HG03520 (cell line): ENCODE measurements at regions not wholly inside any gene's neighbourhood (a gene's known extent, or its start where the extent isn't known, plus 50 kb on each side); places are given as distances from the start of the nearest gene placed in this dataset.

Experiments used
- ATAC-seq: cut with Tn5 transposase; IDR thresholded peaks from one replicate; pipeline ENCODE4 v1.9.1; 2021; ENCODE audit warnings: mild to moderate bottlenecking, moderate library complexity; ENCODE audit not compliant: unreplicated experiment

GRCh38 chr11:111148953-111149352, 96.6 kb upstream of the POU2AF2 start:
- ATAC-seq: no peak

GRCh38 chr11:111148121-111148520, 97.4 kb upstream of the POU2AF2 start:
- ATAC-seq: no peak

GRCh38 chr11:111137846-111138245, 107.7 kb upstream of the POU2AF2 start:
- ATAC-seq: no peak

GRCh38 chr11:111135778-111136570, 109.6 kb upstream of the POU2AF2 start:
- no peak for ATAC-seq

- ATAC-seq: no peak
Measured at GRCh38 chr11:111135101-111135500, 110.4 kb upstream of the POU2AF2 start.

- no peak for ATAC-seq
Measured at GRCh38 chr11:111128076-111128870, 117.3 kb upstream of the POU2AF2 start.

- ATAC-seq: no peak
Measured at GRCh38 chr11:111124724-111125123, 120.8 kb upstream of the POU2AF2 start.

GRCh38 chr11:111123463-111124398, 121.8 kb upstream of the POU2AF2 start:
- ATAC-seq: no peak

- no peak for ATAC-seq
Measured at GRCh38 chr11:111120696-111121302, 124.7 kb upstream of the POU2AF2 start.

- ATAC-seq: no peak
Measured at GRCh38 chr11:111120161-111120560, 125.4 kb upstream of the POU2AF2 start.

- ATAC-seq: no peak
Measured at GRCh38 chr11:111119751-111120150, 125.8 kb upstream of the POU2AF2 start.

- ATAC-seq: no peak
Measured at GRCh38 chr11:111115890-111116289, 129.6 kb upstream of the POU2AF2 start.

GRCh38 chr11:111114091-111114490, 131.4 kb upstream of the POU2AF2 start:
- no peak for ATAC-seq

- ATAC-seq: no peak
Measured at GRCh38 chr11:111112614-111113013, 132.9 kb upstream of the POU2AF2 start.

- no peak for ATAC-seq
Measured at GRCh38 chr11:111107501-111107900, 138.0 kb upstream of the POU2AF2 start.

GRCh38 chr11:111106641-111107040, 138.9 kb upstream of the POU2AF2 start:
- no peak for ATAC-seq

- no peak for ATAC-seq
Measured at GRCh38 chr11:111105566-111105965, 140.0 kb upstream of the POU2AF2 start.

- no peak for ATAC-seq
Measured at GRCh38 chr11:111104185-111104584, 141.3 kb upstream of the POU2AF2 start.

GRCh38 chr11:111101881-111102280, 143.6 kb upstream of the POU2AF2 start:
- ATAC-seq: no peak

GRCh38 chr11:111099028-111099713, 146.4 kb upstream of the POU2AF2 start:
- ATAC-seq: no peak
